HepG2 (cell line): ENCODE measurements at regions not wholly inside any gene's neighbourhood (a gene's known extent, or its start where the extent isn't known, plus 50 kb on each side); places are given as distances from the start of the nearest gene placed in this dataset.

ENCODE experiments used
- SMC3 ChIP-seq: IDR thresholded peaks from 2 replicates; pipeline ENCODE4 v1.6.1; 2011; ENCODE audit warnings: low read length, improper control_type of control experiment
- TF ChIP-seq, protein P1 (sequence below): sonication (generic); formaldehyde crosslinking; IDR thresholded peaks from 2 replicates; pipeline ENCODE4 v1.4.0; 2020; ENCODE audit warnings: missing genetic modification reagents

DNA sequence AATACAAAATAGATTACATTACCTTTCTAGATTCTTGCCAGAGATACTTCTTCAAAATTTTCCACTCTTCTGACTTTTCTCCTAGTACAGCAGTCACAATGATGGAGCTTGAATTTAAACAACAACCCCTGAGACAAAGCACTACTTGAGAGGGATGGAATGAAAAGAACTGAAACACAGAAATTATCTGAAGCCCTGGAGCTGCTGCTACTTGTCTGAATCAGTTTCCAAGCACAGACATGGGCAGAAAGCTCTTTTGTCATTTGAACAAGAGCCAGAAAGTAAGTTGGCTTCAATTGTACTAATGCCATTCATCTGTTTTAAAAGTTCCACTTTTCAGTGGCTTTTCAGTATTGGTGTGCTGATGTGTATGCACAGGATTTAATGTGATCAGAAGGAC is 718.5 kb upstream of the ARPP21 start:
- TF ChIP-seq, protein P1, sequence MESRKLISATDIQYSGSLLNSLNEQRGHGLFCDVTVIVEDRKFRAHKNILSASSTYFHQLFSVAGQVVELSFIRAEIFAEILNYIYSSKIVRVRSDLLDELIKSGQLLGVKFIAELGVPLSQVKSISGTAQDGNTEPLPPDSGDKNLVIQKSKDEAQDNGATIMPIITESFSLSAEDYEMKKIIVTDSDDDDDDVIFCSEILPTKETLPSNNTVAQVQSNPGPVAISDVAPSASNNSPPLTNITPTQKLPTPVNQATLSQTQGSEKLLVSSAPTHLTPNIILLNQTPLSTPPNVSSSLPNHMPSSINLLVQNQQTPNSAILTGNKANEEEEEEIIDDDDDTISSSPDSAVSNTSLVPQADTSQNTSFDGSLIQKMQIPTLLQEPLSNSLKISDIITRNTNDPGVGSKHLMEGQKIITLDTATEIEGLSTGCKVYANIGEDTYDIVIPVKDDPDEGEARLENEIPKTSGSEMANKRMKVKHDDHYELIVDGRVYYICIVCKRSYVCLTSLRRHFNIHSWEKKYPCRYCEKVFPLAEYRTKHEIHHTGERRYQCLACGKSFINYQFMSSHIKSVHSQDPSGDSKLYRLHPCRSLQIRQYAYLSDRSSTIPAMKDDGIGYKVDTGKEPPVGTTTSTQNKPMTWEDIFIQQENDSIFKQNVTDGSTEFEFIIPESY, result no peak
- TF ChIP-seq SMC3, result no peak
